HG03520 (cell line): ENCODE measurements at regions not wholly inside any gene's neighbourhood (a gene's known extent, or its start where the extent isn't known, plus 50 kb on each side); places are given as distances from the start of the nearest gene placed in this dataset.
"Not testable (repeated sequence)": the region's sequence is repeated elsewhere in the genome, so short reads cannot be mapped to it uniquely, and the experiment has no call there.

Experiments used
- ATAC-seq: cut with Tn5 transposase; IDR thresholded peaks from one replicate; pipeline ENCODE4 v1.9.1; 2021; ENCODE audit warnings: mild to moderate bottlenecking, moderate library complexity; ENCODE audit not compliant: unreplicated experiment

DNA sequence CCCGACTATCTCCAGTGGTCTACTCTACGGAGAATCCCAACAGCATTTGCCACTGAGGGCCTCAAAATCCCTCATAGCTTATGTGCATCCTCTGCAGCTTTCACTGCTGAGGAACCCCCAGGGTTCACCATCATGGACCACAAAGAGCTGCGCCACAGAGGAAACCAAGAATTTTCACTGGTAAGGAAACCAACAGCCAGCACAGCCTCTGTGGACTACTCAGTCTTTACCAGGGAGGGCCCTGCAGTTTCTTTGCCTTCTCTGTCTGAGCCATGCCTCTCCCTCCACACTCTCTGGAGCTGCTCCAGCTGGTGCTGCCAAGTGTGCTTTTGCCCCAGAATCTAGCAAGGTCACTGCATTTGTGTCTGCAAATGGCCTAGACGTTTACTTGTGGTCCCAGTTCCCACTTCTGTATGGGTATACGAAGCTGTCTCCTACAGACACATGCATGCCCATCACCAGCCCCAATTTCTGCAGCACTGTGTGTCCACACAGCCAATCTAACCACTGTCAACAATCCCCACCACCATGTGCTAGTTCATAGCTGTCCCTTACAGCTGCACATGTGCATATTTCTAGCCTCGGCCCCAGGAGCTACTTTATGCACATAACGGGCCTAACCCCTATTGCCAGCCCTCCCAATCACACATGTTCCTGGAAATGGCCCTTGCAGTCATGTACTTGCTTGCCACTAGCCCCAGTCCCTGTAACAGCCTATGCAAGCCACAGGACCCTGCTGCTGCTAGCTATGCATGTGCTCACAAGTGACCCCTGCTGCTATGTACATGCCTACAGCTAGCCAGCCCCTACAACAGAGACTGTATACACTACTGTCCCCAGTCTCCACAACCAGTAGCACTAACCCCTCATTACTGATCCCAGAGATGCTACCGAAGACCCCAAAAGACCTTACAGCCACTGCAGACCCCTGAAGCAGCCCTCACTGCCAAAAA is 1437.4 kb downstream of the CDH11 start:
- no peak for ATAC-seq

DNA sequence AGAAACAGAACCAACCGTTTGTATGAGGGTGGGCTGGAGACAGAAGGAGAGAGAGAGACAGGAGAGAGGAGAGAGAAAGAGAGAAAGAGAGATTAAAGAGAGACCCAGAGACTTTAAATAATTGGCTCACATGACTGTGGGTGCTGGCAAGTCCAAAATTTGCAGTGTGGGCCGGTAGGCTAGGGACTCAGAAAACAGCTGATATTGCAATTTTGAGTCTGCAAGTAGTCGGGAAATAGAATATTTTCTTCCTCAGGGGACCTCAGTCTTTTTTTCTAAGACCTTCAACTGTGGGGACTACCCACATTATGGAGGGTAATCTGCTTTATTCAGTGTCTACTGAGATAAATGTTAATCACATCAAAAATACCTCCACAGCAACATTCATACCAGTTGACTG is 1439.0 kb downstream of the CDH11 start:
- ATAC-seq: no peak

GRCh38 chr16:63672493-63672892 is 1449.4 kb downstream of the CDH11 start:
- ATAC-seq: no peak

DNA sequence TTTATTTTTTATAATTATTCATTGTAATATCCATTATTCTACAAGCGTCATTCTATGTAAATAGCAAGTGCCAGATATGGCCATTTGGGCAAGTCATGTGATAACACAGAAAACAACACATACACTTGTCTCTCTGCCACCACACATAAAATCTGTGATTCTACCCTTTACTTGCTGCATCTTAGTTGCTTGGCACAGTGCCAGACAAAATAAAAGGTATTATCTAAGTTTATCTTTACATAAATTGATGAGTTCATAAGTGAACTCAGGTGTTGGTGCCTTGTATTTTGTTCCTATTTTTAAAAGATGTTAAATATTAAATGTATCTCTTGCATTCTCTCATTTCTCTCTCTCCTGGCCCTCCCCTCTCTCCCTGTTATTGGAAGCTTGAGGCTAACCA is 1458.7 kb downstream of the CDH11 start:
- no peak for ATAC-seq

GRCh38 chr16:63655846-63656245 is 1466.0 kb downstream of the CDH11 start:
- ATAC-seq: no peak

DNA sequence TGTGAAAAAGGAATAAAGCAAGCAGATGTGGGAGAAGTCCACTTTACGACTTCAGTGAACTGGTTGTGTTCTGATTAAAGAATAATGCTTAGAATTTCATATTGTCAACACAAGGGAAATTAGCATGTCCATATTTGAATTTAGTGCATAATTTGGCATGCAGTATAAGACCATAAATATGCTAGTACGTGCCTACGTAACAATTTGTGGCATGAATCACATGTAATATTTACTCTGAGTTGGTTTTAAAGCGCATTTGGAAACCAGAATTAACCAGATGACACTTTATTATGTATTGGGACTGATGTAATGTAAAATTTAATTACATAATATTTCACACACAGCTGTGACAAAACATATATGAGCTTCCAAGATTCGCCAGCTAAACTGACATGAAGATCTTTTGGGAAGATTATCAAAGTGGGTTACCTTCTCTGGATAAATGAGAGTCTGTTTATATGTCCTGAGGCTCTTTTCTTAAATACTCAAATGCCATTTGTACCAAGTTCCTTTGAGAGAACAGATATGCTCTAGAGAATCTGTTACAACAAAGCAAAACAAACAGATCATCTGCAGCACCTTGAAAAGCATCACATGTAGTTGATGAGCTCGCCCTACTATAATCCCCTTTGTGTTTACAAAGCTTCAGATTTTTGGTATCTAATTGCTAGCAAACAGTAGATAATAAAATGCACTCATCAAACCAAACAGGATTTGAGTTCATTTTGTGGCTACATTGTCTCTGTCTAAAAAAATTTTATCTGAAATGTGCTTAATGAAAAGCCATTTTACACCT is 1468.6 kb downstream of the CDH11 start:
- ATAC-seq: no peak

DNA sequence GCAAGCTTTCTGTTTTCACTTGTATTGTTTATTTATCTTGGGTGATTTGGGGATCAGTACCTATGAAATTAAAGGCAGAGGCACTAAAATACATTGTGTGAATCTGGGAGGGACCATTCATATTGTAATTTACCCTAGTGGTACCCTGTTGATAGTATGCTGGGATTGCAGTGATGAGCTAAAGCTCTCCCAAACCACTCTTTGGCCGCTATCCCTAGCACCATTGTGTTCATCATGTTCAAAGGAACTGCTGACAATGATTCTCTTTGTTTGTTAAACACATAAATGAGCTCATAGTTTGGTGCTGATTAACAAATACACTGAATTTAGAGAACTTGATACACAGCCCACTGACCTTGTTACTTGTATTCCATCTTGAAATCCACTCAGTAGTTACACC is 1469.8 kb downstream of the CDH11 start:
- ATAC-seq: no peak

DNA sequence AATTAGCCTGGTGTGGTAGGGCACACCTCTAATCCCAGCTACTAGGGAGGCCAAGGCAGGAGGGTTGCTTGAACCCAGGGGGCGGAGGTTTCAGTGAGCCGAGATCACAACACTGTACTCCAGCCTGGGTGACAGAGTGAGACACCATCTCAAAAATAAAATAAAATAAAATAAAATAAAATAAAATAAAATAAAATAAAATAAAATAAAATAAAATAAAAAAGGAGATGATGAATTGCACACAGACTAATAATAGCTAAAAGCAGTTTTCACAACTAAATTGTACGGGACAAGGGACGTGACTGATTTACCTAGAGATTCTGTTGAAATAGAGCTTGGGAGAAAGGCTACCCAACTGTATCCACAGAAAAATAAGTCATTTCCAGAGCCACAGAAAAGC is 1471.3 kb downstream of the CDH11 start:
- no peak for ATAC-seq

DNA sequence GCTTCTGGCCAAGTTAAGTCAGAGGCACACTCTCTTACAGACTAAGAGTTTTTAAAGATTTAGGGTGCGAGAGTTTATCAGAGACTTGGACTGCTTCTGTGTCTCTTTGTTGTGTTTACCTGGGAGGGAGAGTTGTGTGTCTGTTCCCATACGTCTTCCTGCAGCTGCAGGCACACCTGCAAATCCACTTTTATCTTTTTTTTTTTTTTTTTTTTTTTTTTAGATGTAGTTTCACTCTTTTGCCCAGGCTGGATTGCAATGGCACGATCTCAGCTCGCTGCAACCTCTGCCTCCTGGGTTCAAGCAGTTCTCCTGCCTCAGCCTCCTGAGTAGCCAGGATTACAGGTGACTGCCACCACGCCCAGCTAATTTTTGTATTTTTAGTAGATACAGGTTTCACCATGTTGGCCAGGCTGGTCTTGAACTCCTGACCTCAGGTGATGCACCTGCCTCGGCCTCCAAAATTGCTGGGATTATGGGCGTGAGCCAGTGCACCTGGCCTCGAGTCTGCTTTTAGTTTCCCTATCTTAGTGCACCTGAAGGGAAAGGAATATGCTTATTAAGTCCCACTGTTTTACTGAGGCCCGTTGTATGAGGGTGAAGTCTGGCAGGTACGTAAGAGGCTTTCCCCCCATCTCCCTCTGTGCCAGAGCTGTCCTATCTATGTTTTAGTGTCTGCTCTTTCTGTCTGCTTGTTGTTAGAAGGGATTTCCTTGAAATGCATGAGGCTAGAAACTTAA is 1488.0 kb downstream of the CDH11 start:
- ATAC-seq: not testable (repeated sequence)

DNA sequence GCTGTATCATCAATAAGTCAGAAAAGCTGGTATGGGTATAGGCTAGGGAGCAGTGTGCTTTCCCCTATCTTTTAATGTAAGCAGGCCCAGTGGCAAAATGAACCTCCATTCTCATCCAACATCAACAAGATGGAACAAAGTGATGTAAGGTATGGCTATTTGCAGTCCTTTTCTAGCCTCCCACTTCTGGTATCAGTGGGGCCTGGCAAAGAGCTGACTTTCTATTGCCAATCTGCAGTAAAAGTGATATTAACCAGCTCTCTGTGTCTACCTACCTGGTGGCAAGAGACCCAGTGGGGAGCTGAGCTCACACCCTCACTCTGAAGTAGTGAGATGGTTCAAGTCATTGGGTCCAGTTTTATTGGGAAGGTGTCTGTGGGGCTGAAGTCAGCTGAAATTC is 1492.6 kb downstream of the CDH11 start:
- no peak for ATAC-seq

DNA sequence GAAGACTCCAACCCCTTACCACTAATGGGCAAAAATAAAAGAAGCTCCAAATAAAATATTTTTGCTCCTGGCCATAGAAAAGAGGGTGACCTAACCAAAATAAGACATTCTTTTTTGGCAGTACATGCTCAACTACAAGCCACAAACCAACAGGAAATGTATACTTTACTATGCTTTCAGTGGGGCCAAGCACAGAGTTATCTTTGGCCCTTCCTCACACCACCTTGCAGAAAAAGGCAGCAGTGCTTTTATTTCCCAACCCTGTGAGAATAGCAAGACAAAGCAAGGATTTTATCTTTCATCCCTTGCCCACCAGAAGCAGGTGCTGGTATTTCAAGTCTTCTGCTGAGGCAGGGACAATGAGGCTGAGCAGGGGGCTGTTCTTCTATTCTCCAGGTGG is 1493.1 kb downstream of the CDH11 start:
- no peak for ATAC-seq

DNA sequence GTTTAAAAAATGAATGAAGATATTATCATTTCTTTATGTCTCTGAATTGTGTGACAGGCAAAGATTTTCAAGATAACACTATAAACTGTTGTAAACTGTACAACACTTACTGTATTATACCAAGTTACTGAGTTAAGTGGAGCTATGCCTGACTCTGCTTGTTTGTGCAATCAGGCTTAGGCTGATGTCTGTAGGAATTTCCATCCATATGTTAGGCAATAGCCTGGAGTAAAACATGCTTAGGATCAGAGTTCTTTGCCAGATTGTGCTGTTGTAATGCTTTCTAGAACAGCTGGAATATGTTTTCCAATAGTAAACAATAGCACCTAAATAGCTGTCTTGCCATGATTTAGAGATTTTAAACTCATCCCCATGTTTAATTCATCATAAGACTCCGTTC is 1496.7 kb downstream of the CDH11 start:
- no peak for ATAC-seq

DNA sequence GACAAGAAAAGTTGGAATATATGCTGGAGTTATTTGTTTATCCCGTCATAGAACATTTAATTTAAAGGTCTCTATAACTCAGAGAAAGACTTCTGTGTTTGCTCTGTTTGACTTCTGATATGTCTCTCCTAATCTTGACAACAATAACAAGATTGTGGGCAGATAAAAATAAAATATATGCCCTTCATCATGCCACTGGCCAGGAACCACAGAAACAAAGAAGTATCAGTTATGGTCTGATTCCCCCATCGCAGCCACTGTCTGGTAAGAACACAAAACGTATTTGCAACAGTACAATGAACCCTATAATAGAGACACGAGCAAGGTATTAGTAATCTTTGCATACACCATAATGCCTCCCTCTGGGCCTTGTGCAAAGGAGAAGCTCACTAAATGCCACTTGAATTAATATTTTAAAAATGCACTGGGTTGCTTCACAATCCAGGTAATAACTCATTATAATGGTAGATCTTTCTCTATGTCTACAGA is 1498.3 kb downstream of the CDH11 start:
- no peak for ATAC-seq

DNA sequence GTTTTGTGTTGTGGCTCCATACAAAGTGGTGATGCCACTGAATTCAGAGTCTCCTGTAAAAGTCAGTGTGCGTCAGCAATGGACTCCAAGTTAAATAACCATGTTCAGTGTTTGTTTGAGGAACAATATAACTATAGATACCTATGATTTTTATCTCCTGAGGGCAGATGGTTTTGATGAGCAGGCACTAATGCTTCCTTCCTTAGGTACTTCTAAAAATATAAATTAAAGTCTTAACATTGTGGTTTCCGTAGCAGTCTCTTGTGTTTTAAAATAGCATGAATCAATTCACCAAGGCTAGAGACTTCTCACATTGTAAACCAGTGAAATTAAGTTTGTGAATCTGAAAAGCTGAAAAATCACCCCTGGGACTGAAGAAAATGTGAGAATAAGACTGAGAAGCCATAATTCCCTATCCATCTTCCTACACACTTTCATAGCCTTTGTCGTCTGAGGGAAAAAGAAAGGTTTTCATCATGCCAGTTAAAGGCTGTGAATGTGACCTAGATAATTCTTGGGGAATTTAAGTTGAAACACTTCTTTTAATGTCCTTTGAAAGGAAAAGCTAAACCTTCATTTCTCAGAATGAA is 1502.9 kb downstream of the CDH11 start:
- no peak for ATAC-seq

- no peak for ATAC-seq
These were observed 1503.7 kb downstream of the CDH11 start for GRCh38 chr16:63617990-63618763.

GRCh38 chr16:63617047-63617989 is 1504.5 kb downstream of the CDH11 start:
- no peak for ATAC-seq

DNA sequence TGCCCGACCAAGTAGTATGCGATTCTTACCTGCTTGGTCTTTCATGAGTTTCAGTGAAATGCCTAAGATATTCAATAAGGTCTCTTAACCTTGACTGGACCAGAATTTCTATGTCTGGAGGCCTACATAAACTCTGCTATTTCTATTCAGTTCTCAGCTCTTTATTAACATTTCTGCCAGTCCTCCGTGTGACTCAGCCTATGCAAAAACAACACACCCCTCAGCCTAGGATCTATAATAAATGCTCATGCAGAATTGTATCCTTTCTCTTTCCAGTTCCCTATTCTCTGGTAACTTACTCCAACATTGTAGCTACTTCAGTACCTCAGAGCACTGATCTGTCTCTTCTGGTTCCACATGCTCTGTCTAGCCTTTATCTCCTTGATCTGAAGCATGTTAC is 1507.4 kb downstream of the CDH11 start:
- ATAC-seq: no peak

DNA sequence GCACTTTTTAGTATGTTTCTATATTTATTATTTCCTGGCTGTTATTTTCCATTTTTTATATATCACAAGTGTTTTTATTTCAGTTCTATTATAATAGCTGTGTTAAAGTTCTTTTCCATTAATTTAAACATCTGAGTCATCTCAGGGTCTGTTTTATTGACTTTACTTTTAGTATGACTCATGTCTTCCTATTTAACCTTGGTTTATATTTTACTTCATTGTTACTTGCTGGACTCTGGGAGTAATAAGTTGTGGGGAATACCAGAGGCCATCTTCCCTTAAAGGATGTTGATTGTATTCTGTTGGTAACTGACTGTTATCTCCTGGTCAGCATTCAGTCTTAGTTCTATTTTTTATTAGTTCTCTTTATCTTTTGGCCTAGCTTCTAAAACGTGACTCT is 1508.2 kb downstream of the CDH11 start:
- ATAC-seq: no peak
